ENCODE measurements at regions not wholly inside any gene's neighbourhood (a gene's known extent, or its start where the extent isn't known, plus 50 kb on each side); places are given as distances from the start of the nearest gene placed in this dataset.
A peak's percentile ranks its signal among the peaks of the same experiment; 100 is the strongest.

- no peak for TF ChIP-seq CSRNP3 (CRISPR knock-in tag; IDR thresholded peaks at IDR 0.05)
Measured at GRCh38 chr6:14837435-14837834, 408.4 kb upstream of the JARID2 start (continued).

GRCh38 chr6:14838133-14838583, 407.7 kb upstream of the JARID2 start:
- TF ChIP-seq ESRRG (CRISPR knock-in tag; IDR thresholded peaks at IDR 0.05), result no peak
- no peak for TF ChIP-seq OSR1 (CRISPR knock-in tag; IDR thresholded peaks at IDR 0.05)
- TF ChIP-seq TOX (CRISPR knock-in tag; IDR thresholded peaks at IDR 0.05; ENCODE audit: borderline replicate concordance), result no peak
- no peak for TF ChIP-seq CSDC2 (CRISPR knock-in tag; IDR thresholded peaks at IDR 0.05)
- TF ChIP-seq ZNF565 (CRISPR knock-in tag; conservative IDR thresholded peaks at IDR 0.05; ENCODE audit: low read depth), result no peak
- no peak for TF ChIP-seq CSRNP3 (CRISPR knock-in tag; IDR thresholded peaks at IDR 0.05)
- TF ChIP-seq TSHZ2 (CRISPR knock-in tag; IDR thresholded peaks at IDR 0.05), result no peak
- no peak for TF ChIP-seq PPARA (CRISPR knock-in tag; IDR thresholded peaks at IDR 0.05; ENCODE audit: borderline replicate concordance)
- no peak for TF ChIP-seq ZC3H10 (CRISPR knock-in tag; IDR thresholded peaks at IDR 0.05)
- no peak for ATAC-seq

GRCh38 chr6:14841901-14842421, 403.9 kb upstream of the JARID2 start:
- ATAC-seq, result no peak
- peak; percentile 73 for TF ChIP-seq ISL1 (CRISPR knock-in tag; IDR thresholded peaks at IDR 0.05)
- TF ChIP-seq ZNF70 (CRISPR knock-in tag; IDR thresholded peaks at IDR 0.05), result no peak

DNA sequence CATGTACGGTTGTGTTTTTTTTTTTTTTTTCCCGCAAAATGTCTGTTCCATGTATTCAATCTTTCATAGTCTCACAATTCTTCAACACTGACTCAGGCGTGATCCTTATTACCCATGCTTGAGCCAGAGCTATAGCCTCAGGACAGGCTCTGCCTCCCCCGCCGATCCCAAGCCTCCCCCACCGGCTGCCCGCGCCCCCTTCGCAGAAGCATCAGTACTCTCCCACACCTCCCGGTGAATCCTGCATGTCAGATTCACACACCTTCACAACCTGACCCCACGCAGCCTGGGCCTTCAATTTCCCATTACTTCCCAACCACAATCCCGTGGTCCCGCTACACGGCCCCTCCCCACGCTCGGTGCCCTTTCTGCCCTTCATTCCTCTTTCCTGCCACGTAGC, 401.5 kb upstream of the JARID2 start:
- no peak for ATAC-seq
- TF ChIP-seq ZFP30 (CRISPR knock-in tag; IDR thresholded peaks at IDR 0.05), result no peak
- no peak for TF ChIP-seq CSDC2 (CRISPR knock-in tag; IDR thresholded peaks at IDR 0.05)
- TF ChIP-seq ZNF565 (CRISPR knock-in tag; conservative IDR thresholded peaks at IDR 0.05; ENCODE audit: low read depth), result no peak
- no peak for TF ChIP-seq PPARA (CRISPR knock-in tag; IDR thresholded peaks at IDR 0.05; ENCODE audit: borderline replicate concordance)
- TF ChIP-seq ZNF70 (CRISPR knock-in tag; IDR thresholded peaks at IDR 0.05), result no peak
- no peak for TF ChIP-seq ZNF8 (CRISPR knock-in tag; IDR thresholded peaks at IDR 0.05)
- TF ChIP-seq ARNTL (CRISPR knock-in tag; IDR thresholded peaks at IDR 0.05; ENCODE audit: borderline replicate concordance, low read depth), result no peak

DNA sequence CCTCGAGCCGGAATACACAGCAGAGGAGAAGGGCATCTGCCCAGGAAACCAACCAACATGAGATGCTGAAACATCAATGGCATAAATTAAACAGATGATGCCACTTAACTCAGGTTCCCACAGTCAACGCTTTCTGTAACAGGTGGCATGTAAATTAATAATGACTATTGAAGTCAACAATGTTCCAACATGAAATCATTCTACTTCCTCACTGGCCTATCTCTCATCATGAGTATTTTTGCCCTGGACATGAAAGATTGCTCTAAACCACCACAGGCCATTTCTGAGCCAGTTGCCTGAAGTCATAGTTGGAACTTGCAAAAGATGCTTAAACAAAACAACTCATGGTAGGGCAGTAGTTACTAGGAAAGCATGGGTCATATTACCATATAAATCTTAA, 397.9 kb upstream of the JARID2 start:
- no peak for ATAC-seq
- TF ChIP-seq OSR1 (CRISPR knock-in tag; IDR thresholded peaks at IDR 0.05), result no peak
- TF ChIP-seq GLIS3 (CRISPR knock-in tag; IDR thresholded peaks at IDR 0.05), result no peak
- no peak for TF ChIP-seq ARNTL (CRISPR knock-in tag; IDR thresholded peaks at IDR 0.05; ENCODE audit: borderline replicate concordance, low read depth)

- no peak for ATAC-seq
- TF ChIP-seq ZFP30 (CRISPR knock-in tag; IDR thresholded peaks at IDR 0.05), result no peak
Measured at GRCh38 chr6:14849185-14849584, 396.7 kb upstream of the JARID2 start.

DNA sequence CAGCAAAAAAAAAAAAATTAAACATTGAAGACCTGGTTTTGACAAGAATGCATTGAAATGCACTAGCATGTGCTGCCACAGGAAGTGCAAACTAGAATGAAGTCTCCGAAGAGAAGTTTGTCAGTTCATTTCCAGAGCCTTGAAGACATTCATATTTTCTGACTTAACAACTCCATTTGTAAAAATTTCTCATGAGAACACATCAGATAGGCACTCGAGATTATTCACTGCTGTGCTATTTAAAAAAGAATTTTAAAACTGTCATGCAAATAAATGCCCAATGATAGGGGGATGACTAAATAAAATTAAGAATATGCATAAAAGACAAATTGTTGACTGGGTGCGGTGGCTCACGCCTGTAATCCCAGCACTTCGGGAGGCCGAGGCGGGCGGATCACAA, 394.6 kb upstream of the JARID2 start:
- ATAC-seq, result no peak
- no peak for TF ChIP-seq ZNF70 (CRISPR knock-in tag; IDR thresholded peaks at IDR 0.05)
- TF ChIP-seq, protein P1, sequence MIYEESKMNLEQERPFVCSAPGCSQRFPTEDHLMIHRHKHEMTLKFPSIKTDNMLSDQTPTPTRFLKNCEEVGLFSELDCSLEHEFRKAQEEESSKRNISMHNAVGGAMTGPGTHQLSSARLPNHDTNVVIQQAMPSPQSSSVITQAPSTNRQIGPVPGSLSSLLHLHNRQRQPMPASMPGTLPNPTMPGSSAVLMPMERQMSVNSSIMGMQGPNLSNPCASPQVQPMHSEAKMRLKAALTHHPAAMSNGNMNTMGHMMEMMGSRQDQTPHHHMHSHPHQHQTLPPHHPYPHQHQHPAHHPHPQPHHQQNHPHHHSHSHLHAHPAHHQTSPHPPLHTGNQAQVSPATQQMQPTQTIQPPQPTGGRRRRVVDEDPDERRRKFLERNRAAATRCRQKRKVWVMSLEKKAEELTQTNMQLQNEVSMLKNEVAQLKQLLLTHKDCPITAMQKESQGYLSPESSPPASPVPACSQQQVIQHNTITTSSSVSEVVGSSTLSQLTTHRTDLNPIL (CRISPR knock-in tag; IDR thresholded peaks at IDR 0.05; ENCODE audit: low read depth), result no peak
- no peak for TF ChIP-seq ESRRG (CRISPR knock-in tag; IDR thresholded peaks at IDR 0.05)
- no peak for TF ChIP-seq TOX (CRISPR knock-in tag; IDR thresholded peaks at IDR 0.05; ENCODE audit: borderline replicate concordance)
- no peak for TF ChIP-seq RARB (CRISPR knock-in tag; IDR thresholded peaks at IDR 0.05)
- no peak for TF ChIP-seq ZFP3 (CRISPR knock-in tag; IDR thresholded peaks at IDR 0.05)
- no peak for TF ChIP-seq ZC3H10 (CRISPR knock-in tag; IDR thresholded peaks at IDR 0.05)
- TF ChIP-seq GLIS3 (CRISPR knock-in tag; IDR thresholded peaks at IDR 0.05), result no peak
- TF ChIP-seq TCF4 (CRISPR knock-in tag; IDR thresholded peaks at IDR 0.05; ENCODE audit: borderline replicate concordance), result no peak
- TF ChIP-seq ZNF8 (CRISPR knock-in tag; IDR thresholded peaks at IDR 0.05), result no peak
- TF ChIP-seq PATZ1 (CRISPR knock-in tag; IDR thresholded peaks at IDR 0.05; ENCODE audit: borderline replicate concordance), result no peak
- no peak for TF ChIP-seq CSDC2 (CRISPR knock-in tag; IDR thresholded peaks at IDR 0.05)
- TF ChIP-seq BACH2 (CRISPR knock-in tag; IDR thresholded peaks at IDR 0.05; ENCODE audit: borderline replicate concordance), result no peak
- no peak for TF ChIP-seq SNAI2 (CRISPR knock-in tag; IDR thresholded peaks at IDR 0.05)
